Left renal pelvis (tissue), 4 donors: ENCODE measurements at regions not wholly inside any gene's neighbourhood (a gene's known extent, or its start where the extent isn't known, plus 50 kb on each side); places are given as distances from the start of the nearest gene placed in this dataset.

Source experiments
- DNase-seq, 4 donors: peaks; one replicate each; pipeline ENCODE4 v3.0.0-alpha.2; 2013; ENCODE audit warnings: low read depth in 4 of 4, low spot score in 3 of 4

DNA sequence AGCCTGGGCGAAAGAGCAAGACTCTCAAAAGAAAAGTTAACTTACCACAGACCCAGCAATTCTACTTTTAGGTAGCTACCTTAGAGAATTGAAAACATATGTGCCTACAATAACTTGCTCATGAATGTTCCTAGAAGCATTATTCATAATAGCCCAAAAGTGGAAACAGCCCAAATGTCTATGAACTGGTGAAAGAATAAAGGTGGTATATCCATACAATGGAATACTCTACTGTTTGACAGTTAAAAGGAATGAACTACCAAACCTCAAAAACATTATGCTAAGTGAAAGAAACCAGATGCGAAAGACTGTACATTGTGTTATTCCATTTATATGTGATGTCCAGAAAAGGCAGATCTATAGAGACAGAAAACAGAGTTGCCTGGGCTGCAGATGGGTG lies 131.4 kb downstream of the UCHL1 start:
- no peak for DNase-seq

DNA sequence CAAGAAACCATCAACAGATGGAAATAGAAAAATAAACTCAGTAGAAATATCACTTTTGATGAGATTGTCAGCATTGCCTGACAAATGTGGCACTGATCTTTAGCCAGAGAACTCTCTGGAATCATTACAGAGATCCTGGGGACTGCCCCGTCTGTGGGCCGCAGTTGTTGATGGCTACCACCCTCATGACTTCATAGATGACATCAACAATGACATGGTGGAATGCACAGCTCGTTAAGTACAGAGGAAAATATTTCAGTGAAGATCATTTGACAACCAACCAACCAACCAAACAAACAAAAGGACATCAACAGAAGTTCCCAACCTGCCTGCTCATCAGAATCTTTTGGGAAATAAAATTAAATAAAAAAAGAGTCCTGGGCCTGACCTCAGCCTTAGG lies 132.6 kb downstream of the UCHL1 start:
- no peak for DNase-seq

DNA sequence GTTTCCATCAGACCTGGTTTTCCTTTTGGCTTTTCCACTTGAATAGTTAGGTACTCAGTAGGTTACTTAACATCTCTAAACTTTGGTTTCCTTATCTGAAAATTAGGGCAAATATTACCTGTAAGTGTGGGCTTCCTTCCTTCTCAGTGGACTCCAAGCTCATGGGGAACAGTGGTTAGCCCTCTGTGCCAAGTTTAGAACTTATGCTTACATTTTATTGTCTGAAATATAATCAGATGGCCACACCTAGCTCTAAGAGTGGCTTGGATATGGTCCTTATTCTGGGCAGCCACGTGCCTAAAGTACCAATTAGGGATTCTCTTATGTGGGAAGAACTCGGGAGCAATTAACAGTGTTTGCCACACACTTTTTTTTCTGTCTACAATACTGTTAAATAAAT lies 133.9 kb downstream of the UCHL1 start:
- no peak for DNase-seq

DNA sequence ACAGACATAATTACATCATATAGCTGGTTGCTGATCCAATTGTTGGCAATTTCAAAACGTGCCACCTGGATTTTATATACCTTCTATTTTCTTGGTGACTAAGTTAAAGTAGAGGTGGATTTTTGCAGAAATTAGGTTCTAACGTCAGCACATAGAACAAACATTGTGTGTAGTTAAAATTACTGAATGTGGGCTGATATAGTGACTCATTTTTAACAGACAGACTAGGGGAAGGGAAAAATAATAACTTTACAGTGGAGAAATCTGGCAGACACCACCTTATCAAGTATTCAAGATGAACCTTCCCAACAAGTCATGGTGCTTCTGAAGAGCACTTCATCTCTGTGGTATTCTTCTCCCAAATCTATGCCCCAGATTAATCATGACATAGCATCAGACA lies 134.5 kb downstream of the UCHL1 start:
- DNase-seq, result no peak

DNA sequence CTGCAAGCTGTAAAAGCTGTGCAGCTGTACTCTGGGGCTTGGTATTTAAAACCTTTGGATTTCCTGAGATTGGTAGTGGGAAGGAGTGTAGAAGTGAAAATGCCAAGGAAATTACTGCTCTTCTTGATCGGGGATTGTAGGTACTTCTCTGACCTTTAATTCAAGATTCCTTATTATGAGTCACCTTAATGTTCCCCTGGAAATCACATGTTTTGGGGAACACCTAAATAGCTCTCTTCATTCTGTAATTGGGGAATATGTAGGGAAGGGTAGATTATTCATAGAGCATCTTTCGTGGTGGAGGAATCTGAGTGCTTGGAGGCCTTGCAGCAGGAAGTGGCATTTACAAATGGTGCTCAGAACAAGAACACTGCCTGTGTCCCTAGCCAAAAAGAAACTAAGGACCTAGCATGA lies 137.8 kb downstream of the UCHL1 start:
- DNase-seq, result no peak

DNA sequence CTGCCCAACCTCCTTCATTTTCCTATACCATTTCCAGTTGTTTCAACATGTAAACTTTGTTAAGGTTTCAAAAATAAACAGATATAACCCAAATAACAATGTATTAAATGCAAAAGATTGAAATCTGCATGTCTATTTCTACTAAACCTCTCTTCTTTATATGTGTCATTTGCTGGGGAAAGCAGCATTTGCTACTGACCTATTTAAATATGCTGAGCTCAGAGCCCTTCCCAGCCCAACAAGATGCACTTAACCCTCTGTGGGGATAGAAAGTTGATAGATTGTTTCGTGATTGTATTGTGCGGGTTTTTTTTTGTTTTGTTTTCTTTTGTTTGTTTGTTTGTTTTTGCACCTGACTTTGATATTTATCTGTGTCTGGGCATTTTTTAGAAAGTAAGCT lies 139.5 kb downstream of the UCHL1 start:
- DNase-seq, result no peak

DNA sequence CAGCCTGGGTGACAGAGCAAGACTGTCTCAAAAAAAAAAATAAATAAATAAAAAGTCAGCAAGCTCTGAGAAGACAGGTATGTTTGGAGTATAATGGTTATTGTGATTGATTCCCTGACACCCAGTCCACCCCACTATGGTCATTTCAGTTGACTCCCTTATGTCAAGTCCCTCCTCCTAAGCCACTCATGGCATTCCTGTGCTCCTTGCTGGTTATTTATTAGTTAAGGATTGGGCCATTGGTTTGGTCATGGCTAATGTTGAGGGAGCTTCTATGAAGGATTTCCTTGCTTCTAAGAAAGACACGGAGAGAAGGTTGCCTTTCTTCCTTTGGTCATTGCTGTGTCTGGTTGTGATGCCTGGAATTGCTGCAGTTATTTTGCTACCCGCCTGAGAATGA lies 140.1 kb downstream of the UCHL1 start:
- no peak for DNase-seq

DNA sequence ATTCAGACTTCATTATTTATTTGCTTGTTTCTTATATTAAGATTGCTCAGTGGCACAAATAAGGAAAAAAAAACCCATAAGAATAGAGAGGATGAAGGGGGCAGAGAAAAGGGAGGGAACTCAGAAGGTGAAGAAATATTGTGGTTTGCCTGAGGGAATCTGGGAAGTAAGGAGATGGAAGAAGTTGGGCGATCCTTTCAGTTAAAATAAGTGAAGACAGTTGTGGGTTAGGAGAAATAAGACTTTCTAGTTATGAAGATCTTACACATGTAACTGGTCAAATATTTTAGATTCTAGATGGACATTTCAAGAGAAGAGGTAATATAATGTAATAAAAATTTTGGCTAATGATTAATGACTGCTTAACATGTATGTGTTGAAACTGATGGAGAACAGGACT lies 138.7 kb upstream of the LIMCH1 start:
- no peak for DNase-seq

DNA sequence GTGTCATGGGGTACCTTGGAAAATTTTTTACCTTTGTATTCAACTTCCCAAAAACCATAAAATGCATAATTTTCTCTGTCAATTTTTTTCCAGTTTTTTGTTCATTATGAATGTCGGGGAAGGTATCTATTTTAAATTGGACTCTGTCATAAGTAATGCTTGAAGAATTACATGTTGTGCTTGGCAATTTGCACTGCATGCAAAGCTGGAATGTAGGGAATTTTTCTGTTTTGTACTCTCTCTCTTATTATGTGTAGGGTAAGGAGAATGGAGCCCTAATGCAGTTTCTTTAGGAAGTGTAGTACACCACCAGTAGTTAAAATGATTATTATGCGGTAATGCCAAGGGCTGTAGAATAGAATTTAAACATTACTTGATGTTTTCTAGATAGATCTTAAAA lies 137.7 kb upstream of the LIMCH1 start:
- no peak for DNase-seq

DNA sequence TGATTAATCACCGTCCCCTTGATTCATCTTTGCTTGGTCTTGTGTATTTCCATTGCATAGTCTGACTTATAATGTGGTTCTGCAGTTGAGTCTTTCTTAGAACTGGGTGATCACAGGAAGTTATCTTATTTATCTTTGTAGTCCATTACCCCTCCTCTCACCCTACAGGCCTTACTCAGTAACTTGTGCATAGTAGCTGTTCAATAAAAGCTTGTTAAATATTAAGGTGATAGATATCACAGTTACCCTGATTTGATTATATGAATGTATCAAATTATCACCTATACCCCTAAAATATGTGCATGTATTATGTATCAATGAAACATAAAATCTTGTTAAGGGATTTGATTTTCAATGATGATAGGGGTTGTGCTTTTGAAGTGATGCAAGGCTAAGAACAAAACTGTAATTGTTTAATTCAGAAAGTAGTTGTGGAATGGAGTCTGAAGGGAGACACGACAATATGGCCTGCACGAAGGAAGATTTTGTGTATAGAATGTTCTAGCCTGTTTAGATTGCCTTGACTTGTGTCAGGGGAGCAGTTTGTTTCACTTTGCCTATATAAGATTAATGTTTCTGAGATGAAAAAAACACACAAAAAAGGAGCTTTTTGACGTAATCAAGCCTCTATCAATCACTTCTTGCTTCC lies 132.4 kb upstream of the LIMCH1 start:
- no peak for DNase-seq

DNA sequence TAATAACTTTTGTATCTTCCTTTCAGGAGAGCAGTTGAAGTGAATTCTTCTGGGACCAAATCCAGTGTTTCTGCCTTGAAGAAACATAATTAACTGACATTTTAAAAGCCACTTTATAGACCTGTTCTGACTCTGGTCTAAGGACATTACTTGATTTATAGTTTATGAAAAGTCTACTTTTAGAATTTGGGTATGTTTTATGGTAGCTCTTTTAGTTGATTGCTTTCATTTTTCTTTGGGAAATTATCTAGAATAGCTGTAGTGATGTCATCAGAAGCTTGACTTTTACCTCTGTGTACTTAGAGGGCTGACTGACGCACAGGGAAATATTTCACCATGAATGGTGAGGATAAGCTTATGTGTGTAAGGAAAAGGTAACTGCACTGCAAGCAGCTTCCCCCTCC lies 131.8 kb upstream of the LIMCH1 start:
- DNase-seq, result no peak

DNA sequence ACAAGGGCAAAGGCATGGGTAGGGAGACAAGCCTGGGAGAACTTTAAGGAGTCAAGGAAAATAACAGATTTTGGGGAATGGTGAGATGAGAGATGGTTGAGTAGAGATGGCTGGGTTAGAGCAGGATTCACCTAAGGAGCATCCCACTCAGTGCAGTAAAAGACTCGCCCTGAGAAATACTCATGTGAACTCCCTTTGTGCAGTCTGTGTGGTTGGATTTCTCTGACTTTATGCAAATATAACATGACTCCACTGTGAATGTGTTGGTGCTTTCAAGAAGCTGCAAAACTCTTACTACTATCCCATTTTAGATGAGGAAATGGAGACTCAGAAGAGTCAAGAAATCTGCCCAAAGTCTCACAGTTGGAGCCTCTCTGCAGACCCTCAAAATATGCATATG lies 129.8 kb upstream of the LIMCH1 start:
- DNase-seq, result no peak

DNA sequence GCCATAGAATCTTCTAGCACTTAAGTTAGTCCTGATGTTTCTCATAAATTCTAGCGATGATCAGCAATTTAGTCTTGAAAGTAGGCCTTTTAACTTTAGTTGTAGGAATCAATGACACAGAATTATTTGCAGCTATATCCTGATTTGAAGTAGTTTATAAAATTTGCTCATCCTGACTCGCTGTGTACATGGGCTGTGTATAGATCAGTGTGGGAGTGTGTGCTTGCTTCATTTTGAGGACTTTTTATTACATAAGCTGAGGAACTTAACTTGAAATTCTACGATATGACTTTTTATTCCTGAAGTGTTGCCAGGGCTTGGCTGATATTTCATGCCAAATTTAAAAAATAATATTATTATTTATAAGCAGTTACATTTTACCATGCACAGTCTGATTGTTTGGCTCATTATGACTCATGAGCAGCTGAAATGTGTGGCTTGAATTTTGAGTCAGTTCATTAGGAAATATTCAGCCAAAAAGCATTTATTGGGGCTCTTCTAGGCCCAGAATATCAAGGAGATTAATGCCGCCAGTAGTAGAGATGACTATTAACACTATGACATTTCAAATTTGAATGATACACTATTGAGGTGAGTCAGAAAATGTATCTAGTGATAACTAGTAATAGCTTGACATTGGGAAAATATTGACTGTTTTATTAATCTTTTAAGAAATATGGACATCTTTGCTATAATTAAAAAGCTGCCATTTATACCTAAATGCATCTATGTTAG lies 128.9 kb upstream of the LIMCH1 start:
- no peak for DNase-seq

DNA sequence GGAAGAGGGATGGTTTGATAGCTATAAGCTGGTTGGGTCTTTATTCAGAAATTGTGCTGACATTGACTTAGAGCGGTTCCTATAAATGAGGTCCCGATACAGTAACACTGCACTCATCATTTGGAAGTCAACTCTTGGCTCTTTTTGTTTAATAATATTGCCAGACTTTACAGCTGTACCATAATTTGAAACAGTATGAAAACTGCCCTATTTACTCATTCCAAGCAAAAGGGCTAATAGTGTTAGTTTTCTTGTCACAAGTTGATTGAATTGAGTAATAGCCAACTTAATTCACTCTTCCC lies 128.4 kb upstream of the LIMCH1 start:
- no peak for DNase-seq

DNA sequence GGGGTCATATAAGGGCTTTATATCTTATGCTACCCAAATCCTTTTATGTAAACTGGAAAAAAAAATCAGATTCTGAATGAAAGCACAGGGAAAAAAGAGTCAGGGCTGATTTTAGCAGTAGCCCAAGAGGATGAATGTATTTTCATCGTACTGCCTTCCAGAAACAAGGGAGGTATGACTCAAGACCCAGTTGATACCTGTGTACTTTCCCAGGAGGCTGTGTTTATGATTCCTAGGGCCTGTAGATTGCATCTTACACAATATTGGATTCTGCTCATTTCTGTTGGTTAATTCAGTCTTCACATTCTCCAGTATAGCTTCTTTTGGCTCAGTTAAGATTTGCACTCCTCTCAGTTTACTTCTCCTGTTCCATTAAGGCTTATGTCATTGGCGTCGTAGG lies 127.9 kb upstream of the LIMCH1 start:
- no peak for DNase-seq

DNA sequence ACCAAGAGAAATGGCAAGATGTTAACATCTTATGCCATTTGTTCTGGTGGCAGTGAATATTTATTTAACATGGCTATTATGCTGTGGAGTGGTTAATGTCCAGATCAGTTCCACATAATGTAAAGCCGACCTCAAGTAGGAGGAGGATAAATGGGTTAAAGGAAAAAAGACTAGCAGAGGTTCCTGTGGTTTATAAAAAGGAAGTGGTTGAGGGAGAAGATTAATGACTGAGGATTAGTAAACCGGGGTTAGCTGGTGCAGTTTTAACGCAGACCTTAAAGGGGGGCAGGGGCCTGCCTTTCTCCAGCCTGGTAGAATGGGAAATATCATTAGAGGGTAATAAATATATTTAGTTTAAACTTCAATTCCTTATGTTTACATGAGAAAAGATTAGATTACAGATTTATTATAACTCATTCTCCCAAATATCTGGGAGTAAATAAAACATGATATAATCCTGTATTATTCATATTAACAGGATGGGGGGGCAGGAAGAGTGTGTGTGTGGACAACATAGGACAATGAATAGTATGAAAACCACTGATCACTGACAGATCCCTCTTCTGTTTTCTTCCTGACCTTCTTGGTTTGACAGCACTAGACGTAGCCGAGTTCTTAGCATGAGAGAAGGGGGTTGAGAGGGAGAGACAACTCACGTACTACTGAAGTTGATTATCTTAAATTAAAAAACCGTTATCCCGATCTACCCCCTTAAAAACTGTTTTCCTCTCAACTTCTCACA lies 124.1 kb upstream of the LIMCH1 start:
- DNase-seq, result no peak

DNA sequence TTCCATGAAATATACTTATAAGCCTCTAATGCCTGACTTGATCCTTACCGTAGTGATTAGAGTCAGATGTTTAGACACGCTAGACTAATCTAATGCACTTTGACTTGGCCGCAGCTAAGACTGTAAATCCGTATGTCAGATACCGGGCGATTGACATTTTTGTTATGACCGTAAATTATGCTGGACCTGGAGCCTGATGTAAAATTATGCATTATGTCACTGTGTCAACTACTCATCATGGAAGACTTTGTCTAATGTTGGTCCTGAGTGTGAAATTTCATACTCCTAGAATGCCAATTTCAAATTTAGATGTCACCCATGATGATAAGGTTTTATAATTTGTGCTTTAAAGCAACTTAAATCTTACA lies 123.6 kb upstream of the LIMCH1 start:
- DNase-seq, result no peak

DNA sequence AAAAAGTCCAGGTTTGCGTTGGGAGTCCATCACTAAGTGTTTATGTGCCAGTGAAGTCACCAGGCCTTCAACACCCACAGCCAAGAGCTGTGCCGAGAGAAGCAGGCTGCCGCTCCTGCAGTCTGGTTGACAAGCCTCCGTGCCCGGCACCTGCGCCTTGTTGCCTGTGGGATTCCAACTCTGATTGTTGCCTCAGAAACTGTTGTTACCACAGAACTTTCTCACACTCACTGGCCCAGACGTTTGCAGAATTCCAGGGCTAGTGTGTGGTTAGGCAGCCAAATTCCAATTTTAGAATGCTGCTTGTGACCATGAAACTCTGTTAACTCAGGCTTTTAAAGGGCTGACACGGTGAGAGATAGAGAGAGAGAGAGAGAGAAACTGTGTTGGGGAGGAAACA lies 119.5 kb upstream of the LIMCH1 start:
- DNase-seq, result no peak

DNA sequence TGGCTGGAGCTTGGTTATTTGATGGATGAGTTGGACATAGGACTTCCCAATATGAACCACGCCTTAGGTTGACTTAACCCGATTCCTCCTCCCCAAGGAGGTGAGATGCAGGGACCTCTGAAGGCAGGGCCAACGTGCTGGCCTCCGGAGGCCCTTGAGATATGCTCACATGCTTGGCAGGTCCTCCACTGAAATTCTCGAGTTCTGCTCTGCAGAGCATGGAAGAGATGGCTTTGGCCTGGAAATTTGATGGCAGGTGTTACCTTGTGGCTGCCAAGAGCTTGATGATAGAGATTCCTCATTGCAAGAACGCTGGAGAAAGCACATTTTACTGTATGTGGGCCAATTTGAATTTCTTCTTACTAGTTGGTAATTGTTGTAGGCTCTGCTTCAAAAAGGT lies 117.4 kb upstream of the LIMCH1 start:
- DNase-seq, result no peak

DNA sequence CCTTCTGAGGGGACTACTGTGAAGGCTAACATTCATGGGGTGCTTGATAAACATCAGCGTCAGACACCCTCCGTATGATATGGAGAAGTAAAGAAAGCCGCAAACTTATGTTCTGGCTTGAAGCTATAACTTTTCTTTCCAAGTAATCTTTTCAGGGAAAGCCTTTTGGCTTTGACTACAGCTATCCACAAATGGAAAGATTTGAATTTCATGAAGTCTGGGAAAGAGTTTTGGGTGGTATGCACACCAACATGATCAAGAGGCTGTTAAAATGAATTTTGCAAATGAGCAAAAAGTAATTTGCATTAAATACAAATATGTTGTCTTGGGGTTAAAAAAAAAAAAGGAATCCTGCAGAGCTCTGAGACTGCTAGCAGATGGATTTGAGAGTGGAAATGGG lies 114.8 kb upstream of the LIMCH1 start:
- DNase-seq, result no peak

DNA sequence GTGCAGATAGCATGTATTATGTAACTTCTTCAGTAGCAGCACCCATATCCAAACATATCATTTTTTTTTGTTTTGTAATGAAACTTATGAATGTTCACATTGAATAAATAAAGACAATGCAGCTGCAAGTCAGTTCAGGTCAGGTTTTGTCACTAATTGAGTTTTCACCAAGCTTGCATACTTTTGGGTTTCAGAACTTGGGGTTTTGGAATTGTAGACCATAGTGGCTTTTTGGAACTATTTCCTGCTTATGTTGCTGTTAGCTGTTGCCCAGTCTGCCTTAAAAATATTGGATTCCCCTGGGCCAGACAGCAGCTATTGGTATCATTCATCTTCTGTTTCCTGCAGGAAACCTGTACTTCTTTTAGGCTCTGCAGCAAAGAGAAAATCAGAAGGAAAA lies 113.4 kb upstream of the LIMCH1 start:
- DNase-seq, result no peak

DNA sequence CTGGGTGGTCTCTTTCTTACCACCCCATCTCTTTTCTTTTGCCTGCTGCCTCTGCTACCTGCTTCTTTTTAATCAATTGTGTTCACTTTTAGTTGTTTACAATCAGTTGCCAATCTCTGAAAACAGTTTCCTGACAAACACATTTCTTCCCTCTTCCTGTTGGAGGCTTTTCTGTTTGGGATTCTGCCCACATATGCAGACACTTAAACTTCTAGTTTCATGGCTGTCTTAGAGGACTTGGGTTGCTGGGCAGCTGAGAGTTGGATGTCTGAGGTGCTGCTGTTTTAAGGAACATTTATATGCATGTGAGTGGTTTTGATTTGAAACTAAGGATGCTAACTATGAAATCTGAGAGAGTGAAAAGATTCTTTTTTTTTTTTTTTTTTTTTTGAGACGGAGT lies 112.3 kb upstream of the LIMCH1 start:
- no peak for DNase-seq
